ENCODE measurements at regions not wholly inside any gene's neighbourhood (a gene's known extent, or its start where the extent isn't known, plus 50 kb on each side); places are given as distances from the start of the nearest gene placed in this dataset.
"Not testable (repeated sequence)": the region's sequence is repeated elsewhere in the genome, so short reads cannot be mapped to it uniquely, and the experiment has no call there.

DNA sequence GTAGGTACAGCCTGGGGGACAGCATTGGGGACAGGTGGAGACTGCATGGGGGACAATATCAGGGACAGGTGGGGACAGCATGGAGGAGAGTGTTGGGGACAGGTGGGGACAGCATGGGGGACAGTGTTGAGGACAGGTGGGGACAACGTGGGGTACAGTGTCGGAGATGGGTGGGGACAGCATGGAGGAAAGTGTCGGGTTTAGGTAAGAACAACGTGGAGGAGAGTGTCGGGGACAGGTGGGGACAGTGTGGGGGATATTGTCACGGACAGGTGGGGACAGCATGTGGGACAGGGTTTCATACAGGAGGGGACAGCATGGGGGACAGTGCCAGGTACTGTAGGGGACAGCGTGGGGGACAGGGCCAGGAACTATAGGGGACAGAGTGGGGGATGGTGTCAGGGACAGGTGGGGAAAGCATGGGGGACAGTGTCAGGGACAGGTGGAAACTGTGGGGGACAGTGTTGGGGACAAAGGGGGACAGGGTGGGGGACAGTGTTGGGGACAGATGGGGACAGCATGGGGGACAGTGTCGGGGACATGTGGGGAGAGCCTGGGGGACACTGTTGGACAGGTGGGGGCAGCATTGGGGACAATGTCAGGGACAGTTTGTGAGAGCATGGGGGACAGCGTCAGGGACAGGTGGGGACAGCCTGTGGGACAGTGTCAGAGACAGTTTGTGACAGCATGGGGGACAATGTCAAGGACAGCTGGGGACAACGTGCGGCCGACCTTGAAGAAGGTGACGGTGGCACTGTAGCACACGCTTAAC, 213.1 kb downstream of the TMEM121 start:
- TF ChIP-seq, protein P1, sequence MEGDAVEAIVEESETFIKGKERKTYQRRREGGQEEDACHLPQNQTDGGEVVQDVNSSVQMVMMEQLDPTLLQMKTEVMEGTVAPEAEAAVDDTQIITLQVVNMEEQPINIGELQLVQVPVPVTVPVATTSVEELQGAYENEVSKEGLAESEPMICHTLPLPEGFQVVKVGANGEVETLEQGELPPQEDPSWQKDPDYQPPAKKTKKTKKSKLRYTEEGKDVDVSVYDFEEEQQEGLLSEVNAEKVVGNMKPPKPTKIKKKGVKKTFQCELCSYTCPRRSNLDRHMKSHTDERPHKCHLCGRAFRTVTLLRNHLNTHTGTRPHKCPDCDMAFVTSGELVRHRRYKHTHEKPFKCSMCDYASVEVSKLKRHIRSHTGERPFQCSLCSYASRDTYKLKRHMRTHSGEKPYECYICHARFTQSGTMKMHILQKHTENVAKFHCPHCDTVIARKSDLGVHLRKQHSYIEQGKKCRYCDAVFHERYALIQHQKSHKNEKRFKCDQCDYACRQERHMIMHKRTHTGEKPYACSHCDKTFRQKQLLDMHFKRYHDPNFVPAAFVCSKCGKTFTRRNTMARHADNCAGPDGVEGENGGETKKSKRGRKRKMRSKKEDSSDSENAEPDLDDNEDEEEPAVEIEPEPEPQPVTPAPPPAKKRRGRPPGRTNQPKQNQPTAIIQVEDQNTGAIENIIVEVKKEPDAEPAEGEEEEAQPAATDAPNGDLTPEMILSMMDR (IDR thresholded peaks at IDR 0.05), result no peak
- DNase-seq (peak in 1 of 2 donors; percentile 28), ATAC-seq (no peak)
- Histone ChIP-seq H3K9me3 (no peaks in the 10 kb centered on the region), H3K4me1 (no peaks in the 10 kb centered on the region), H3K36me3 (ENCODE audit: insufficient read depth in 1 of 2, low read depth in 1 of 2) (no peaks in the 10 kb centered on the region), H3K27ac (no peak overlapping the region), H3K4me3 (no peak overlapping the region), H3K27me3 (ENCODE audit: insufficient read depth in 3 of 3, low read length in 2 of 3) (no peaks in the 10 kb centered on the region)
- 77 to 84% (median 77%) methylated on average over 9 to 14 of the region's 14 CpGs for WGBS, 3 donors
- intact Hi-C loops (cut with DNase I), result no loop called here

DNA sequence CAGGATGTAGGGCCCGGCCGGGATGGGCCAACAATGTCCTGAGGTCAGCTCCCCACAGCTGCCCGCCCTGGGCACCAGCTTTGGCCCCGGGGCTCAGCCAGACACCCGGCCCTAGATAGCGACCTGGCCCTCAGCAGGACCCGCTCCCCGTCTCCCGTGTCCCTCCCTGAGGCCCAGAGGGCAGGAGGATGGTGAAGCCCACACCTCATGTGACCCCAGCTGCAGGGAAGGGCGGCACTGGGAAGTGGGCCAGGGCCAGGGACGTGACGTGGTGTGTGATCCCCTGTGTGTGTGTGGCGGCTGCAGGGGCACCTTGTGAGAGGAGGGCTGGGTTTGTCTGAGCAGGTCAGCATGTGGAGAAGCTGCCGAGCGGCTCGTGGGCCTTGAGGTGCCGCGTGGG, 213.9 kb downstream of the TMEM121 start:
- H3K4me3 ChIP-seq; H3K36me3 ChIP-seq (ENCODE audit: insufficient read depth in 1 of 2, low read depth in 1 of 2); H3K27me3 ChIP-seq (ENCODE audit: insufficient read depth in 3 of 3, low read length in 2 of 3); H3K9me3 ChIP-seq; intact Hi-C loops (cut with DNase I); ATAC-seq; H3K4me1 ChIP-seq; H3K27ac ChIP-seq: not testable (repeated sequence)
- DNase-seq, result peak in 1 of 2 donors; percentile 32
- WGBS, 3 donors, result 69 to 81% (median 79%) methylated on average over 12 to 18 of the region's 18 CpGs

DNA sequence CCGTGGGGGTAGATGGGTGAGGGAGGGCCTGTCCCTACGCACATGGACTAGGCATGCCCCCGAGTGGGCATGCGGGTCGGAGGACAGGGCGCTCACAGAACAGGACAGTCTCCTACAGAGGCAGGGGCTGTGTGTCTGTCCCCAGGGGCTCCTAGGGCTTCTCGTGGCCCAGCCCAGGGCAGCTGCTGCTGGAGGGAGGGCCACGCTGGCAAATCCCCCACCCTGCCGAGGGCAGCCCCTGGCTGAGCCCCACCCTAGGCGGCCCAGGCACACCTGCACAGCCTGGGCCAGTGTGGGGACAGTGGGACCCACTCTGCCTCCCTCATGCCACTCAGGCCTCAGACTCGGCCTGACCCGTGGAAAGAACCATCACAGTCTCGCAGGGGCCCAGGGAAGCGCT, 214.6 kb downstream of the TMEM121 start:
- H3K36me3 ChIP-seq (ENCODE audit: insufficient read depth in 1 of 2, low read depth in 1 of 2); H3K4me3 ChIP-seq; H3K9me3 ChIP-seq; H3K27me3 ChIP-seq (ENCODE audit: insufficient read depth in 3 of 3, low read length in 2 of 3); H3K27ac ChIP-seq; DNase-seq; ATAC-seq; H3K4me1 ChIP-seq; intact Hi-C loops (cut with DNase I): not testable (repeated sequence)
- WGBS, 3 donors, result 66 to 69% methylated on average over 5 to 7 of the region's 14 CpGs; no CpG with 5 or more reads in 1 of the 3 donors

DNA sequence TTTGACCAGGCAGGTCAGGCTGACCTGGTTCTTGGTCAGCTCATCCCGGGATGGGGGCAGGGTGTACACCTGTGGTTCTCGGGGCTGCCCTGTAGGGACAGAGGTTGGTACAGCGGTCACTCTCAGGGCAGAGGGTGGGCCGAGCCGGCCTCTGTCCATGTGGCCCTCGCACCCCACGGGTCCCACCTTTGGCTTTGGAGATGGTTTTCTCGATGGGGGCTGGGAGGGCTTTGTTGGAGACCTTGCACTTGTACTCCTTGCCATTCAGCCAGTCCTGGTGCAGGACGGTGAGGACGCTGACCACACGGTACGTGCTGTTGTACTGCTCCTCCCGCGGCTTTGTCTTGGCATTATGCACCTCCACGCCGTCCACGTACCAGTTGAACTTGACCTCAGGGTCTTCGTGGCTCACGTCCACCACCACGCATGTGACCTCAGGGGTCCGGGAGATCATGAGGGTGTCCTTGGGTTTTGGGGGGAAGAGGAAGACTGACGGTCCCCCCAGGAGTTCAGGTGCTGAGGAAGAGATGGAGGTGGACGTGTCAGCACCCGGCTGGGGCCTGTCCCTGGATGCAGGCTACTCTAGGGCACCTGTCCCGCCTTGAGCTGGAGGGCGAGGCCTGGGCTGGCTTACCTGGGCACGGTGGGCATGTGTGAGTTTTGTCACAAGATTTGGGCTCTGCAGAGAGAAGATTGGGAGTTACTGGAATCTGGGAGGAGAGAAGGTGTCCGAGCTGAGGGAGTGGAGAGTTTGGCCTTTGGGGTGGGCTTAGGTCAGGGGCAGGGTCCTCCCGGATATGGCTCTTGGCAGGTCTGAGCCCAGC, 215.5 kb downstream of the TMEM121 start:
- H3K27ac ChIP-seq; H3K36me3 ChIP-seq (ENCODE audit: insufficient read depth in 1 of 2, low read depth in 1 of 2); H3K27me3 ChIP-seq (ENCODE audit: insufficient read depth in 3 of 3, low read length in 2 of 3); intact Hi-C loops (cut with DNase I); H3K9me3 ChIP-seq; ATAC-seq; H3K4me3 ChIP-seq; H3K4me1 ChIP-seq: not testable (repeated sequence)
- WGBS, 3 donors, result 86 to 90% (median 87%) methylated on average over 26 to 29 of the region's 29 CpGs
- DNase-seq, result peak in 1 of 2 donors; percentile 24

GRCh38 chr14:105742531-105742848, 216.1 kb downstream of the TMEM121 start:
- Histone ChIP-seq H3K9me3 (no peaks in the 10 kb centered on the region), H3K27ac (no peak overlapping the region), H3K4me1 (no peaks in the 10 kb centered on the region), H3K27me3 (ENCODE audit: insufficient read depth in 3 of 3, low read length in 2 of 3) (no peaks in the 10 kb centered on the region), H3K4me3 (no peak overlapping the region), H3K36me3 (ENCODE audit: insufficient read depth in 1 of 2, low read depth in 1 of 2) (no peaks in the 10 kb centered on the region)
- intact Hi-C loops (cut with DNase I), result no loop called here
- WGBS, 3 donors, result 79 to 84% (median 81%) methylated on average over 6 to 7 of the region's 7 CpGs
- DNase-seq (peak in 1 of 2 donors; percentile 28), ATAC-seq (no peak)
- TF ChIP-seq, protein P1 (IDR thresholded peaks at IDR 0.05), result no peak

DNA sequence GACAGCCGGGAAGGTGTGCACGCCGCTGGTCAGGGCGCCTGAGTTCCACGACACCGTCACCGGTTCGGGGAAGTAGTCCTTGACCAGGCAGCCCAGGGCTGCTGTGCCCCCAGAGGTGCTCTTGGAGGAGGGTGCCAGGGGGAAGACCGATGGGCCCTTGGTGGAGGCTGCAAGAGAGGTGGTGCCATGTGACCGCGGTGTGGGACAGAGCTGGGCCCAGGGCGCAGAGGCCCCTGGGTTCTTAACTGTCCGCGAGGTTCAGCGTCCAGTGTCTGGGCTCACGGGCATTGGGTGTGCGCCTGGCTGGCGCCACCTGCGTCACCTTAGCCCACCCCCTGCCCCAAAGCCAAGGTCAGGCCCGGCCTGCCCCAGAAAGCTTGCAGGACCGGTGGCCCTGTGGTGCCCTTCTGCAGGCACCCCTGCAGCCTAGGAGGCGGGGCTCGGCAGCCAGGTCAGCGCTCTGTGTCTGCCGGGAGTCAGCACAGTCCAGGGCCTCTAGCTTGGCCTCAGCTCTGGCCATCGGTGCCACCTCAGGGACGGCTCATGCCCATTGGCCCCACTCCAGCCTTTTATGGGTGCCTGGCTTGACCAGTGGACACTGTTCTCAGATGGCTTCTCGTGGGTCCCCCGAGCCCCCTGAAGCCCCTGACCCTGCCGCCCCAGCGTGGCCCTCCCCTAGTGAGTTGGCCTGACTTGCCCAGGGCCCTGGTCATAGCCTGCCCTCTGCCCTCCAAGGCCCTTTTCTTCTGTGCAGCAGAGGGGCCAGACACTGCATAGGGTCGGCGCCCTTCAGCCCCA, 216.7 kb downstream of the TMEM121 start:
- H3K27ac ChIP-seq; H3K36me3 ChIP-seq (ENCODE audit: insufficient read depth in 1 of 2, low read depth in 1 of 2); H3K4me1 ChIP-seq; H3K9me3 ChIP-seq; intact Hi-C loops (cut with DNase I); H3K4me3 ChIP-seq; H3K27me3 ChIP-seq (ENCODE audit: insufficient read depth in 3 of 3, low read length in 2 of 3): not testable (repeated sequence)
- WGBS, 3 donors, result 73 to 83% (median 81%) methylated on average over 14 to 22 of the region's 33 CpGs
- DNase-seq, result peak in 1 of 2 donors; percentile 46
- peak in 1 of 4 donors; percentile 51 for ATAC-seq

DNA sequence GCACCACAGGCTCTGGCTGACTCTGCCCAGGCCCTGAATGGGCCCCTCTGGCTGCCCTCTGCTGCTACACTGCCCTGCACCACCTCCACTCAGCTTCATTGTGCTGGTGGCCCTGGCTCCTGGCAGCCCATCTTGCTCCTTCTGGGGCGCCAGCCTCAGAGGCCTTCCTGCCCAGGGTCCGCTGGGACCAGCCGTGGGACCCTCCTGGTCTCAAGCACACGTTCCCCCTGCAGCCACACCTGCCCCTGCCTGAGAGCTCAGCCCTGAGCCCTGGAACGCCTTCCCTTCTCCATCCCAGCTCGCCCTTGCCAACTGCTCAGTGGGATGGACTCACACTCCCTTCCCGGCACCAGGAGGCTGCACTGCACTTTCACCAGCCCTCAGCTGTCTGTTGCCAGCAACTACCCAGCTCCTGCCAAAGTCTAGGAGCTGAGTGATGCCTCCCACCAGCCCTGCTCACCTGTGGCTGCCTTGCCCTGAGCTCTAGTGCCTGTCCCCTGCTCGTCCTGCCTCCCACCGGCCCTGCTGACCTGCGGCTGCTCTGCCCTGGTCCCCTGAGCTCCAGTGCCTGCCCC, 217.9 kb downstream of the TMEM121 start:
- intact Hi-C loops (cut with DNase I); H3K9me3 ChIP-seq; H3K27ac ChIP-seq; H3K4me3 ChIP-seq; H3K36me3 ChIP-seq (ENCODE audit: insufficient read depth in 1 of 2, low read depth in 1 of 2); ATAC-seq; H3K4me1 ChIP-seq; H3K27me3 ChIP-seq (ENCODE audit: insufficient read depth in 3 of 3, low read length in 2 of 3): not testable (repeated sequence)
- DNase-seq, result peak in 1 of 2 donors; percentile 40
- 49 to 68% (median 58%) methylated on average over 8 to 9 of the region's 10 CpGs for WGBS, 3 donors
